Endothelial cell (in vitro differentiated cells): ENCODE measurements at regions not wholly inside any gene's neighbourhood (a gene's known extent, or its start where the extent isn't known, plus 50 kb on each side); places are given as distances from the start of the nearest gene placed in this dataset.

Source experiments
- DNase-seq: peaks from one replicate; pipeline ENCODE4 v3.0.0; 2021; ENCODE audit warnings: low spot score
- H3K27ac Mint-ChIP-seq: one replicate; pipeline ENCODE4 v1.8.0; 2021; ENCODE audit warnings: mixed read lengths, inconsistent platforms; ENCODE audit not compliant: unreplicated experiment
- H3K27me3 Mint-ChIP-seq: one replicate; pipeline ENCODE4 v1.8.0; 2021; ENCODE audit warnings: mild to moderate bottlenecking, moderate library complexity, mixed read lengths, inconsistent platforms; ENCODE audit not compliant: unreplicated experiment
- H3K36me3 Mint-ChIP-seq: one replicate; pipeline ENCODE4 v1.8.0; 2021; ENCODE audit warnings: mild to moderate bottlenecking, low read depth, mixed read lengths, inconsistent platforms; ENCODE audit not compliant: unreplicated experiment
- H3K4me1 Mint-ChIP-seq: one replicate; pipeline ENCODE4 v1.8.0; 2021; ENCODE audit warnings: mild to moderate bottlenecking, mixed read lengths, inconsistent platforms; ENCODE audit not compliant: unreplicated experiment
- H3K4me3 Mint-ChIP-seq: one replicate; pipeline ENCODE4 v1.8.0; 2021; ENCODE audit warnings: mild to moderate bottlenecking, mixed read lengths, inconsistent platforms; ENCODE audit not compliant: unreplicated experiment
- H3K9me3 Mint-ChIP-seq: one replicate; pipeline ENCODE4 v1.8.0; 2021; ENCODE audit warnings: mixed read lengths, inconsistent platforms; ENCODE audit not compliant: unreplicated experiment
- CTCF ChIP-seq: fragments of 200-600 bp; sonication (generic); IDR thresholded peaks from one replicate; pipeline ENCODE4 v1.5.0; 2021; ENCODE audit warnings: antibody characterized with exemption; ENCODE audit not compliant: unreplicated experiment

GRCh38 chr1:57898531-57898930 is 474.7 kb upstream of the DAB1 start:
- no peak for TF ChIP-seq CTCF
- Mint-ChIP-seq H3K9me3 (no peaks in the 10 kb centered on the region), H3K4me1 (no peaks in the 10 kb centered on the region), H3K27me3 (no peaks in the 10 kb centered on the region), H3K27ac (no peak overlapping the region), H3K36me3 (no peaks in the 10 kb centered on the region), H3K4me3 (no peak overlapping the region)
- DNase-seq, result no peak

- no peaks in the 10 kb centered on the region for H3K36me3 Mint-ChIP-seq
- H3K4me3 Mint-ChIP-seq, result no peak overlapping the region
- no peak for TF ChIP-seq CTCF
- H3K27me3 Mint-ChIP-seq, result no peaks in the 10 kb centered on the region
- H3K27ac Mint-ChIP-seq, result no peak overlapping the region
- DNase-seq, result no peak
- no peaks in the 10 kb centered on the region for H3K4me1 Mint-ChIP-seq
- H3K9me3 Mint-ChIP-seq, result no peaks in the 10 kb centered on the region
Measured at GRCh38 chr1:57897581-57897980, 473.7 kb upstream of the DAB1 start.

DNA sequence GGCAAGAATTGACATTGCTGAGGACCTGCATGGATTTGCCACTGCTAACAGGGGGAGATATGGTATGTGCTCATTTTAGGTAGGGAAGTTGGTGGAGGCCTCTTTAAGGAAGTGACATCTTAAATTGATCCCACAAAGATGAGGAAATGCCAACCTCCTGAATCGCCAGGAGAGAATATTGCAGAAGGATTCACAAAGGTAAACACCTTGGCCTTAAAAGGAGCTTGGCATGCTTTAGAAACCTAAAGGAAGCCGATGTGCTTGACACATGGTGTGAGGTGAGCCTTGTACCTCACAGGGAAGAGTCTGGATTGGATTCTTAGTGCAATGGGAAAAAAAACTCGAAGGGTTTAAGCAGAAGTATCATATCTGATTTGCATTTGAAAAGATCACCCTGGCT is 470.5 kb upstream of the DAB1 start:
- H3K4me1 Mint-ChIP-seq, result no peaks in the 10 kb centered on the region

DNA sequence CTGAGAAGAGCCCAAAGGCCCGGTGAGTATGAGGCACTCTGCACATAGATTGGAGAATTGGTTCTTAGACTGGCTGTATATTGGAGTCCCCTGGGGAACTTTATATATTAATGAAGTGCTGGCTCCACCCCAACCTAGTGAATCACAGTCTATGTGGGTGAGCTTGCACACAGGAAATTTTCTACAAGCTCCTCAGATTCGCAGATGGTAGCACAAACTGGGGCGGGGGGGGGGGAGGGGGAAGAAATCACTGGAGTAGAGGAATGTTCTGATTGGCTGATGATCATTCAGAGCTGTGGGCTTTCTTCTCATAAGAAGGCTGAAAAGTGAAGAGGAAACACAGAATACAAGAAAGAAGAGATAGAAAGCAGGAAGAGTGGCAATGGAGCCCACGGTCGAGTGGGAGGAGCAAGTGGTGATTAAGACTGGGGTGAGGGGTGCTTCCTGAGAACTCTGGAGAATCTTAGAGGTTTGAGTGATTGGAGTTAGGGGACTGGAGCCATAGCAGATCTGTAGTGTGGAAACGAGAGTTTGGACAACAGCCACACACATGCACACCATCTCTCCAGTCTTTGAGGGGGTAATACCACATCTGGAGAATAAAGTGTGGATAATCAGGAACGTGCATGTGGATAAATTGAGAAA is 465.9 kb upstream of the DAB1 start:
- no peak for TF ChIP-seq CTCF
- H3K4me3 Mint-ChIP-seq, result no peak overlapping the region
- no peaks in the 10 kb centered on the region for H3K27me3 Mint-ChIP-seq

More for the DNA sequence above, 470.5 kb upstream of the DAB1 start:
- H3K27me3 Mint-ChIP-seq, result no peaks in the 10 kb centered on the region
- H3K27ac Mint-ChIP-seq, result no peak overlapping the region
- H3K4me3 Mint-ChIP-seq, result no peak overlapping the region
- no peak for DNase-seq
- no peaks in the 10 kb centered on the region for H3K36me3 Mint-ChIP-seq
- TF ChIP-seq CTCF, result no peak
- H3K9me3 Mint-ChIP-seq, result no peaks in the 10 kb centered on the region

GRCh38 chr1:57887964-57888491 is 464.2 kb upstream of the DAB1 start:
- no peak for TF ChIP-seq CTCF
- no peaks in the 10 kb centered on the region for H3K27me3 Mint-ChIP-seq
- H3K4me3 Mint-ChIP-seq, result no peak overlapping the region
- no peak for DNase-seq
- H3K36me3 Mint-ChIP-seq, result no peaks in the 10 kb centered on the region
- no peaks in the 10 kb centered on the region for H3K9me3 Mint-ChIP-seq
- H3K4me1 Mint-ChIP-seq, result peaks cover 6% of the 10 kb centered on the region
- no peak overlapping the region for H3K27ac Mint-ChIP-seq

More for the DNA sequence above, 465.9 kb upstream of the DAB1 start:
- H3K4me1 Mint-ChIP-seq, result peaks cover 6% of the 10 kb centered on the region
- H3K27ac Mint-ChIP-seq, result no peak overlapping the region
- H3K9me3 Mint-ChIP-seq, result no peaks in the 10 kb centered on the region
- no peak for DNase-seq
- no peaks in the 10 kb centered on the region for H3K36me3 Mint-ChIP-seq
